K562 (cell line): ENCODE measurements at regions not wholly inside any gene's neighbourhood (a gene's known extent, or its start where the extent isn't known, plus 50 kb on each side); places are given as distances from the start of the nearest gene placed in this dataset.

Experiments used
- ATAC-seq: fragments of 200-7000 bp; cut with Tn5 transposase; 3 replicates; pipeline ENCODE4 v1.9.1; 2020; ENCODE audit warnings: moderate library complexity
- BruUV-seq: library from RNA; stranded (reverse); fragments of 400-500 nt; replicated peaks from 2 replicates; lab custom pipeline; 2021; lab: Mats Ljungman, UMichigan
- CTCF ChIA-PET: fragments of 300-600 bp; formaldehyde crosslinking; extraction: SDS; loops from one replicate; lab custom pipeline; 2021; ENCODE audit warnings: low intra/inter-chr PET ratio; lab: Yijun Ruan, JAX
- POLR2A ChIA-PET: fragments of 300-600, 350-650 bp; sonication (Branson Sonifier 250); formaldehyde crosslinking; extraction: SDS; loops from one replicate; lab custom pipeline; 2021; ENCODE audit warnings: antibody characterized with exemption, inconsistent platforms; lab: Yijun Ruan, JAX
- DNase-seq, 4 experiments: peaks; one replicate each; pipeline versions ENCODE4 v3.0.0 to v3.0.0-alpha.2; 2011 to 2018; ENCODE audit warnings: low spot score in 3 of 4, mixed read lengths in 3 of 4; ENCODE audit errors: extremely low read depth in 1 of 4
- FAIRE-seq: peaks from 2 replicates; lab custom pipeline; 2011; peaks lifted over from hg19 to GRCh38; lab: Jason Lieb, UNC
- H2AFZ ChIP-seq: 2 replicates; pipeline ENCODE4 v1.6.0; 2011; ENCODE audit warnings: low read depth, low read length, control low read depth, inconsistent platforms
- H3K27ac ChIP-seq: fragments of 200-600 bp; 3 replicates; pipeline ENCODE4 v1.8.0; 2011; ENCODE audit warnings: low read depth, mild to moderate bottlenecking, control low read depth, inconsistent platforms, low read length, moderate library complexity, mixed read lengths; ENCODE audit errors: extremely low read depth
- H3K27me3 ChIP-seq, 2 experiments: fragments of 300-600 bp in 1 of 2; 2 replicates in 1 of 2; 3 replicates in 1 of 2; pipeline versions ENCODE4 v1.6.0 to v1.8.0; 2011; ENCODE audit warnings: inconsistent platforms in 2 of 2, low read length in 2 of 2, mild to moderate bottlenecking in 1 of 2, mixed read lengths in 1 of 2, moderate library complexity in 1 of 2; ENCODE audit not compliant: control insufficient read depth in 2 of 2, insufficient read depth in 2 of 2
- H3K36me3 ChIP-seq: fragments of 300-600 bp; 3 replicates; pipeline ENCODE4 v1.8.0; 2011; ENCODE audit warnings: mild to moderate bottlenecking, low read length, inconsistent platforms; ENCODE audit not compliant: control insufficient read depth, insufficient read depth
- H3K4me1 ChIP-seq, 2 experiments: fragments of 200-600 bp in 1 of 2; replicated peaks in 1 of 2; 2 replicates in 1 of 2; 3 replicates in 1 of 2; pipeline versions ENCODE4 v1.5.1 to v1.8.0; 2011; ENCODE audit warnings: inconsistent platforms in 2 of 2, low read length in 2 of 2, mild to moderate bottlenecking in 1 of 2, mixed read lengths in 1 of 2, moderate library complexity in 1 of 2; ENCODE audit not compliant: control insufficient read depth in 2 of 2, insufficient read depth in 2 of 2
- H3K4me2 ChIP-seq: 2 replicates; pipeline ENCODE4 v1.6.1; 2011; ENCODE audit warnings: low read length, control low read depth, inconsistent platforms, mixed read lengths; ENCODE audit not compliant: insufficient read depth
- H3K4me3 ChIP-seq: fragments of 200-600 bp; sonication (generic), shearing (Covaris generic); 2 replicates; pipeline ENCODE4 v1.5.1; 2016; ENCODE audit warnings: control low read depth, inconsistent platforms
- H3K79me2 ChIP-seq: fragments of 200-600 bp; 3 replicates; pipeline ENCODE4 v1.8.0; 2011; ENCODE audit warnings: low read length, inconsistent platforms; ENCODE audit not compliant: control insufficient read depth, insufficient read depth
- H3K9ac ChIP-seq, 2 experiments: 2 replicates each; pipeline versions ENCODE4 v1.6.0 to v1.6.1; 2011; ENCODE audit warnings: low read depth in 2 of 2, low read length in 2 of 2, control low read depth in 1 of 2, inconsistent platforms in 1 of 2, mild to moderate bottlenecking in 1 of 2, mixed read lengths in 1 of 2; ENCODE audit not compliant: insufficient read depth in 1 of 2
- H3K9me1 ChIP-seq: one replicate; pipeline ENCODE4 v1.6.0; 2011; ENCODE audit warnings: inconsistent platforms, mild to moderate bottlenecking, low read length, moderate library complexity; ENCODE audit not compliant: control insufficient read depth, insufficient read depth
- H3K9me3 ChIP-seq: replicated peaks from 2 replicates; pipeline ENCODE4 v1.5.1; 2011; ENCODE audit warnings: low read depth, low read length, inconsistent platforms; ENCODE audit not compliant: control insufficient read depth, insufficient read depth
- H4K20me1 ChIP-seq: replicated peaks from 2 replicates; pipeline ENCODE4 v1.6.1; 2011; ENCODE audit warnings: low read length, inconsistent platforms, mixed read lengths; ENCODE audit not compliant: control insufficient read depth, insufficient read depth
- ATF6 ChIP-seq: sonication (generic); formaldehyde crosslinking; IDR thresholded peaks from 2 replicates; pipeline ENCODE4 v1.4.0; 2020; ENCODE audit warnings: mild to moderate bottlenecking, missing genetic modification reagents
- ESRRA ChIP-seq: fragments of 450-650 bp; IDR thresholded peaks from 2 replicates; pipeline ENCODE4 v1.6.1; 2014; ENCODE audit warnings: low read depth, mild to moderate bottlenecking, moderate library complexity, borderline replicate concordance
- FOS ChIP-seq: IDR thresholded peaks from 3 replicates; pipeline ENCODE4 v1.6.1; 2011; ENCODE audit not compliant: insufficient read length; ENCODE audit errors: extremely low read depth
- HMBOX1 ChIP-seq: sonication (generic); IDR thresholded peaks from 2 replicates; pipeline ENCODE4 v1.6.1; 2016
- MEF2D ChIP-seq: conservative IDR thresholded peaks from 2 replicates; pipeline ENCODE4 v1.6.1; 2016; ENCODE audit warnings: low read depth, missing genetic modification characterization, missing compliant biosample characterization
- RAD21 ChIP-seq, 2 experiments: fragments of 250-450 bp in 1 of 2; fragments of 450-650 bp in 1 of 2; sonication (Bioruptor Pico) in 1 of 2; formaldehyde crosslinking in 1 of 2; IDR thresholded peaks in 1 of 2; conservative IDR thresholded peaks in 1 of 2; 2 replicates each; pipeline versions ENCODE4 v1.4.0 to v1.8.0; 2020 to 2022; ENCODE audit warnings: mild to moderate bottlenecking in 2 of 2, moderate library complexity in 1 of 2
- SIN3B ChIP-seq: fragments of 450-650 bp; IDR thresholded peaks from 2 replicates; pipeline ENCODE4 v1.6.1; 2017; ENCODE audit warnings: low read depth, mild to moderate bottlenecking, moderate library complexity
- YY1 ChIP-seq, 3 experiments: IDR thresholded peaks; 2 replicates each; pipeline ENCODE4 v1.6.1; 2011; ENCODE audit warnings: low read length in 2 of 3, mild to moderate bottlenecking in 2 of 3, moderate library complexity in 2 of 3, borderline replicate concordance in 1 of 3, control low read depth in 1 of 3, low read depth in 1 of 3; ENCODE audit not compliant: insufficient read depth in 3 of 3, insufficient replicate concordance in 2 of 3, control insufficient read depth in 1 of 3, insufficient read length in 1 of 3; ENCODE audit errors: extremely low read depth in 1 of 3
- ZNF121 ChIP-seq: sonication (generic); formaldehyde crosslinking; conservative IDR thresholded peaks from 2 replicates; pipeline ENCODE4 v1.8.0; 2022; ENCODE audit warnings: missing genetic modification reagents
- ZNF197 ChIP-seq: fragments of 200-800 bp; sonication (Bioruptor generic); IDR thresholded peaks from 2 replicates; pipeline ENCODE4 v1.6.1; 2016; ENCODE audit warnings: low read depth, missing genetic modification characterization, missing compliant biosample characterization
- ZNF212 ChIP-seq: fragments of 450-650 bp; formaldehyde crosslinking; IDR thresholded peaks from 2 replicates; pipeline ENCODE4 v1.4.0; 2020; ENCODE audit warnings: mild to moderate bottlenecking
- ZNF561 ChIP-seq: fragments of 450-650 bp; formaldehyde crosslinking; conservative IDR thresholded peaks from 2 replicates; pipeline ENCODE4 v1.4.0; 2020; ENCODE audit warnings: mild to moderate bottlenecking, moderate library complexity
- ZNF76 ChIP-seq: fragments of 250-450 bp; sonication (Bioruptor Pico); IDR thresholded peaks from 2 replicates; pipeline ENCODE4 v1.4.0; 2020; ENCODE audit warnings: mild to moderate bottlenecking, moderate library complexity, borderline replicate concordance
- WGBS: fragments of 100-300 bp; shearing (Covaris generic); methylation state at CpG from one replicate; pipeline ENCODE4 v1.1.6; 2016; ENCODE audit warnings: low coverage, mixed read lengths; ENCODE audit not compliant: insufficient coverage; ENCODE audit errors: missing lambda C conversion rate; 5-methylcytosine and 5-hydroxymethylcytosine counted together
- in situ Hi-C: fragments of 300-500 bp; cut with MboI; formaldehyde crosslinking; loops from 4 replicates; pipeline ENCODE4 v1.15.0; 2018; ENCODE audit warnings: inconsistent platforms, mixed read lengths
- intact Hi-C: fragments of 100-400 bp; cut with micrococcal nuclease; formaldehyde crosslinking; loops from 2 replicates; pipeline ENCODE4 v1.14.2; 2022

- Histone ChIP-seq H4K20me1 (no peaks in the 10 kb centered on the region), H3K9me1 (no peaks in the 10 kb centered on the region), H3K4me2 (no peak overlapping the region), H3K79me2 (no peaks in the 10 kb centered on the region), H3K27me3 (peaks cover 0 to 9% of the 10 kb centered on the region in 2 experiments; a peak in 3 of 5 replicates), H3K9ac (no peak overlapping the region), H3K9me3 (no peaks in the 10 kb centered on the region), H3K27ac (no peak overlapping the region), H3K4me3 (no peak overlapping the region), H2AFZ (no peak overlapping the region), H3K4me1 (no peaks in the 10 kb centered on the region), H3K36me3 (no peaks in the 10 kb centered on the region)
- TF ChIP-seq YY1 (IDR thresholded peaks at IDR 0.05; ENCODE audit: borderline replicate concordance in 1 of 3, control insufficient read depth in 1 of 3, extremely low read depth in 1 of 3, insufficient read depth in 3 of 3, insufficient read length in 1 of 3, insufficient replicate concordance in 2 of 3, low read depth in 1 of 3, low read length in 2 of 3) = peak in 1 of 3 experiments; percentile 59
- no peak for TF ChIP-seq MEF2D
- no peak for TF ChIP-seq ZNF121 (CRISPR knock-in tag)
- TF ChIP-seq ZNF561 = no peak
- no peak for TF ChIP-seq ESRRA
- TF ChIP-seq SIN3B = no peak
- TF ChIP-seq ZNF76 = no peak
- no peak for TF ChIP-seq ATF6 (CRISPR knock-in tag)
- TF ChIP-seq ZNF197 (CRISPR knock-in tag) = no peak
- peak in 1 of 2 experiments; percentile 29; a peak in 1 of 4 replicates for TF ChIP-seq RAD21 (CRISPR knock-in tag; conservative IDR thresholded peaks at IDR 0.05 in 1 of 2, IDR thresholded peaks at IDR 0.05 in 1 of 2)
- peak; percentile 48 for TF ChIP-seq HMBOX1
- TF ChIP-seq FOS = no peak
- TF ChIP-seq ZNF212 = no peak
- ATAC-seq (peak; percentile 81), FAIRE-seq (peak; percentile 54), DNase-seq (peak in 1 of 4 experiments; percentile 11)
- BruUV-seq = no TSS peak
- POLR2A ChIA-PET = interaction anchor here (0.7 to 1.0 kb wide), 4 partner anchors 14 to 750 kb away, joined by 3 read pairs; no protein-coding TSS in a partner anchor
- in situ Hi-C loops (no loop called here), intact Hi-C loops (no loop called here)
- CTCF ChIA-PET = no interaction called here
- 6% methylated on average over 8 of the region's 8 CpGs for WGBS
These were observed 101.4 kb downstream of the TEX35 start for GRCh38 chr1:178614286-178614685.
